Stimulated activated memory B cell treated with anti-CD40 and anti-IgM and Interleukin-4, amounts not matched to agents 10 μg/mL and 1 μg/mL and 100 μg/mL, for 72 hours (primary cell): ENCODE measurements at regions not wholly inside any gene's neighbourhood (a gene's known extent, or its start where the extent isn't known, plus 50 kb on each side); places are given as distances from the start of the nearest gene placed in this dataset.

Experiments
- ATAC-seq: fragments of 150-1000 bp; cut with Tn5 transposase; 2 replicates; pipeline ENCODE4 v1.10.0; 2021
- H3K27ac Mint-ChIP-seq: one replicate; pipeline ENCODE4 v1.8.0; 2022; ENCODE audit warnings: mild to moderate bottlenecking, mixed read lengths
- H3K27me3 Mint-ChIP-seq: one replicate; pipeline ENCODE4 v1.8.0; 2022; ENCODE audit warnings: mixed read lengths
- H3K36me3 Mint-ChIP-seq: one replicate; pipeline ENCODE4 v1.8.0; 2022; ENCODE audit warnings: mixed read lengths
- H3K4me1 Mint-ChIP-seq: one replicate; pipeline ENCODE4 v1.8.0; 2022; ENCODE audit warnings: mixed read lengths
- H3K4me3 Mint-ChIP-seq: one replicate; pipeline ENCODE4 v1.8.0; 2022; ENCODE audit warnings: mild to moderate bottlenecking, moderate library complexity, mixed read lengths
- H3K9me3 Mint-ChIP-seq: one replicate; pipeline ENCODE4 v1.8.0; 2022; ENCODE audit warnings: mixed read lengths

GRCh38 chr2:16330571-16330970, 335.1 kb downstream of the CYRIA start:
- H3K4me1 Mint-ChIP-seq = no peaks in the 10 kb centered on the region
- ATAC-seq = no peak
- H3K36me3 Mint-ChIP-seq = no peaks in the 10 kb centered on the region
- no peak overlapping the region for H3K27ac Mint-ChIP-seq
- peaks cover 4% of the 10 kb centered on the region for H3K9me3 Mint-ChIP-seq
- no peak overlapping the region for H3K4me3 Mint-ChIP-seq
- H3K27me3 Mint-ChIP-seq = peaks cover 15% of the 10 kb centered on the region

DNA sequence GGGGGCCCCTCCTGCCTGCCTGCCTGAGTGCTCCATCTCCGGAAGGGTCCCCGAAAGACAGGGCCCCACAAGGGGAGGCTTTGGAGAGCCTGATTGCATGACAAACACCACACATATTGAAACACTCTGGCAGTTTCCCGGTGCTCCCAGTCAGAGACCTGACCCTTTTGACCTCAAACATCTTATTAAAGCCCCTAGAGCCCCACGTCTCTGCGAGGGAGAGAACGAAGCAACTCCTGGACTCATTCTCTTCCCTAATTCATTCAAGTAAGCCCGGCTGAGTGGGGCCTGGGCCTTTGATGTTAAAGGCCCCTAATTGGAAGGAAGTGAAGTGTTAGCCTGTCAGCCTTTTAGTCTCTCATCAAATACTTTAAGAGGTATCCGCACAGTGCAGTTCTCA, 335.6 kb downstream of the CYRIA start:
- ATAC-seq = no peak
- H3K27ac Mint-ChIP-seq = no peak overlapping the region
- peaks cover 4% of the 10 kb centered on the region for H3K9me3 Mint-ChIP-seq
- peaks cover 15% of the 10 kb centered on the region for H3K27me3 Mint-ChIP-seq
- H3K4me3 Mint-ChIP-seq = no peak overlapping the region
- no peaks in the 10 kb centered on the region for H3K36me3 Mint-ChIP-seq
- H3K4me1 Mint-ChIP-seq = no peaks in the 10 kb centered on the region

DNA sequence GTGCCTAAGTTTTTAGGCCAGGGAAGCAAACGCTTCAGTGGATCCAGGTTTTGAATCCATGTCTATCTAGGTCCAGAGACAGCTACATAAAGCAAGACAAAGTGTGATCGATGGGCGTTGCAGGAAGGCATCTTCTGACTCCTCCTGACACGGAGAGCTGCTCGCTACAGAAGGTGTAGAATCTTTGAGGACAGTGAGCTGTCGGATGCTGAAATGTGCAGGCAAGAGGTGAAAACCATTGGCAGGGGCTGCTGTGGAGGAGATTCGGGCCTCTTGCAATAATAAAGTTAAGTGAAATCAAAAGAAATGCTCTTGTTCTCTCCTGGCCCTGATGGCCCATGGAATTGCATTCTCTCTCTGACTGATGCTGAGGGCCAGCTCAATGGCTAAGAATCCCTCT, 336.2 kb downstream of the CYRIA start:
- H3K27ac Mint-ChIP-seq = no peak overlapping the region
- no peaks in the 10 kb centered on the region for H3K36me3 Mint-ChIP-seq
- ATAC-seq = no peak
- H3K9me3 Mint-ChIP-seq = peaks cover 4% of the 10 kb centered on the region
- H3K4me3 Mint-ChIP-seq = no peak overlapping the region
- peaks cover 15% of the 10 kb centered on the region for H3K27me3 Mint-ChIP-seq
- no peaks in the 10 kb centered on the region for H3K4me1 Mint-ChIP-seq

DNA sequence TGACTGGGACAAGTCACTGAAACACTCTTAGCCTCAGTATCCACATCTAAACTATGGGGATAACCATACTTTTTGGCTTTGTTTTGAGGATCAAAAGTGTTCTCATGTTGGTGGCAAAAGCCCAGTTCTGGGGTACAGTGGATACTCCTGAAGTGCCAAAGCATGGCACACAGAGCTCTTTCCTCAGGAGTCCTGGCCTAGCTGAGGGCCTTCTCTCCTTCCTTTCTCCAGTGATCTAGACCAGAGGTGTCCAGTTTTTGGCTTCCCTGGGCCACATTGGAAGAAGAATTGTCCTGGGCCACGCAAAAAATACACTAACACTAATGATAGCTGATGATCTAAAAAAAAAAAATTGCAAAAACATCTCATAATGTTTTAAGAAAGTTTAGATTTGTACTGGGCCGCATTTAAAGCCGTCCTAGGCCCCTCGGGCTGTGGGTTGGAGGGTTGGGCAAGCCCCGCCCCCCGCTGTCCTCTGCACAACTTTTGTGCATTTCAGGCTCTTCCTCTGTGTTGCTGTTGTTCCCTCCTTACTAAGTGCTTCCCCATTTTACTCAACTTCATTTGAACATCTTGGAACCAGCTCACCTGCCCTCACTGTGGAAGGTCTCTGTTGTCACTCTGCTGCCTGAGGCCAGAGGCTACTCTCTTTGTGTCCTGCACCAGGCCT, 337.0 kb downstream of the CYRIA start:
- no peak for ATAC-seq
- no peak overlapping the region for H3K27ac Mint-ChIP-seq
- H3K4me1 Mint-ChIP-seq = no peaks in the 10 kb centered on the region
- peaks cover 4% of the 10 kb centered on the region for H3K9me3 Mint-ChIP-seq
- peaks cover 15% of the 10 kb centered on the region for H3K27me3 Mint-ChIP-seq
- no peak overlapping the region for H3K4me3 Mint-ChIP-seq
- no peaks in the 10 kb centered on the region for H3K36me3 Mint-ChIP-seq

DNA sequence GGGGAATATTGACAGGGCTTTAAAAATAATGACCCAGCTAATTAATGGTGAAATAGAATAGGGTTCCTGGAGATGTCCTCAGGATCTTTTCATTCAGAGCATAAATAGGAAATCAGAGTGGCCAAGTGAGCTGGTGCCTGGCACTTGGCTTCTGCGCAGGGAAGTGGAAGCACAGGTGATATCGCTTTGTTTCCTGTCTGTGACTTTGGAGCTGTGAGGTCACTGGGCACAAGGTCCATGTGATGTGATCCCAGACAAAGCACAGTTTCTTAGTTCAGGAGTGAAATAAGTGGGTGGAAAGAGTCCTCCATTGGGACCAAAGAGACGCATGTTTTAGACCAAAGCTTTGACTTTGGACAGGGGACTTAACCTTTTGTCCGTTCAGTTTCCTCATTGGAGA, 338.3 kb downstream of the CYRIA start:
- no peak overlapping the region for H3K27ac Mint-ChIP-seq
- H3K4me3 Mint-ChIP-seq = no peak overlapping the region
- H3K4me1 Mint-ChIP-seq = no peaks in the 10 kb centered on the region
- H3K9me3 Mint-ChIP-seq = peaks cover 1% of the 10 kb centered on the region
- no peaks in the 10 kb centered on the region for H3K36me3 Mint-ChIP-seq
- no peak for ATAC-seq
- H3K27me3 Mint-ChIP-seq = peaks cover 15% of the 10 kb centered on the region

DNA sequence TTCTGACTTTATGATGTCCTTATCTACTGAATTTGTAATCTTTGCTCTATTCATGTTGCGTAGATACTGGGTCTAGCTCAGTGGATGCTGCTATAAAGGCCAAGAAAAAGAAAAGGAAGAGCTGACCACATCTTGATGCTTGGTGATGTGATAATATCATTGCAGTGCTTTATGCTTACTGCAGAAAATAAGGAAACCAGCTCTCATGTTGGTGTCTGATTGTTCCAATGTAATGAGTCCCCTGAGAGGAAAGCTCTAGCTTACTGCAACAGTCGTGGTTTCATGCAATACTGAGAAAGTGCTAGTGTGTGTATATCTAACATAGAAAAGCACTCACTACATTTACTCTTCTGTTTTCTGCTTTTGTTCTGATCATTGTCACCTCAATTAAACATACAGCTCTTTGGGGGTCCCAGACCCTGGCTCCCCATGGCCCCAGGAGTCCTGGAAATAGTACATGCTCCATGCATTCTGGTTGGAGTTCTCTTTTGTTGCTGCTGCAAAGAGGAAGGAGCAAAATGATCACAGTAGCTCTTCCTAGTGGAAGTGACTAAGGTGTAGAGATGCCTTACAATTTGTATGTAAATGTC, 338.8 kb downstream of the CYRIA start:
- ATAC-seq = no peak
- Mint-ChIP-seq H3K4me3 (no peak overlapping the region), H3K4me1 (no peaks in the 10 kb centered on the region), H3K27ac (no peak overlapping the region), H3K27me3 (peaks cover 15% of the 10 kb centered on the region), H3K9me3 (no peaks in the 10 kb centered on the region), H3K36me3 (no peaks in the 10 kb centered on the region)

GRCh38 chr2:16325976-16326510, 339.6 kb downstream of the CYRIA start:
- no peaks in the 10 kb centered on the region for H3K4me1 Mint-ChIP-seq

GRCh38 chr2:16325016-16325975, 340.3 kb downstream of the CYRIA start:
- Mint-ChIP-seq H3K4me1 (no peaks in the 10 kb centered on the region), H3K27ac (no peak overlapping the region), H3K9me3 (no peaks in the 10 kb centered on the region), H3K36me3 (no peaks in the 10 kb centered on the region), H3K27me3 (peaks cover 8% of the 10 kb centered on the region), H3K4me3 (no peak overlapping the region)
- no peak for ATAC-seq

More at GRCh38 chr2:16325976-16326510, 339.6 kb downstream of the CYRIA start:
- H3K4me3 Mint-ChIP-seq = no peak overlapping the region
- H3K9me3 Mint-ChIP-seq = no peaks in the 10 kb centered on the region
- H3K36me3 Mint-ChIP-seq = no peaks in the 10 kb centered on the region
- no peak for ATAC-seq
- peaks cover 15% of the 10 kb centered on the region for H3K27me3 Mint-ChIP-seq
- no peak overlapping the region for H3K27ac Mint-ChIP-seq

- ATAC-seq = no peak
- peaks cover under 1% of the 10 kb centered on the region for H3K27me3 Mint-ChIP-seq
- H3K36me3 Mint-ChIP-seq = no peaks in the 10 kb centered on the region
- H3K4me3 Mint-ChIP-seq = no peak overlapping the region
- H3K4me1 Mint-ChIP-seq = no peaks in the 10 kb centered on the region
- H3K27ac Mint-ChIP-seq = no peak overlapping the region
- no peaks in the 10 kb centered on the region for H3K9me3 Mint-ChIP-seq
These were observed 341.1 kb downstream of the CYRIA start for GRCh38 chr2:16324544-16324937.

DNA sequence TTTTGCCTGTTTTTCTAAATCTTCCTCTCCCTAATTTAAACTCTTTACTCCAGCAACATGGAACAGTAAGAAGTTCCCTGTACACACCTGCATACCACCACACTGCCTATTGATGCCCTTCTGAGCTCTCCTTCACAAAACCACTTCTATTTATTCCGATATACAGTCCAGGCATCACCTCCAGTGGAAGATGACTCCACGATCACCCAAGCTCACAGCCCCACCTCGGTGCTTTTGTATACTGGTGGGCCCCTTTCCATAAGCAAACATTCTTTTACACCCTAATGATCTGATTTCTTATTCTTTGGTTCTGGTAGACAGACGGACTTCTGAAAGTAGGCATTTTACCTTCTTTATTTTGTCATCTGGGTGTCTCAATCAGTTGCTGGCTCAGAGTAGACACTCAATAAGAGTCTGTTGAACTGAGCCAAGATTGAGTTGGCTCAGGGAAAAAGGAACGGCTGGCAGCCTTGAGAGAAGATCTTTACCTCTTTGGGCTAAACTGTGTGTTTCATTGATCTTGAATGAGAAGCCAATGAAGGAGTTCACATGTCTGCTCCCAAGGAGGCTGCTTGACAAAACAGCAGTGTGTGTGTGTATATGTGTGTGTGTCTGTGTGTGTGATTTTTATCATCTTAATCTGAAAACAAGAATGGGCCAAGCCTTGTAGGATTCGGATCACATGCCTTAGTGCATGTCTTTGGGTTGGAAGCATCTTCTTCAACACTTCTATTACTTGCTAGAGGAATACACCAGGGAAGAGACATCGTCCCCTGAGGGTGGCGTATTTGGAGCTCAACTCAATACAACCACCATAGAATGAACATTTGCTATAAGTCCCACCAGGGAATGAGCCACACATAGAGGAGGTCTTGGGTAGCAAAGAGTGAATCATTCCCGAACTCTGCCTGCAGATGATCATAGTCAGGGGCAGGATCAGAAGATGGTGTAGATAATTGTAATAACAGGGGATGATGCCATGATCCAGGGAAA, 341.8 kb downstream of the CYRIA start:
- Mint-ChIP-seq H3K27ac (no peak overlapping the region), H3K4me1 (no peaks in the 10 kb centered on the region), H3K36me3 (no peaks in the 10 kb centered on the region), H3K27me3 (no peaks in the 10 kb centered on the region), H3K4me3 (no peak overlapping the region), H3K9me3 (no peaks in the 10 kb centered on the region)
- ATAC-seq = no peak

- Mint-ChIP-seq H3K4me3 (no peak overlapping the region), H3K27me3 (no peaks in the 10 kb centered on the region), H3K4me1 (peaks cover 3% of the 10 kb centered on the region), H3K36me3 (no peaks in the 10 kb centered on the region), H3K27ac (no peak overlapping the region), H3K9me3 (no peaks in the 10 kb centered on the region)
- ATAC-seq = no peak
These were observed 342.5 kb downstream of the CYRIA start for GRCh38 chr2:16323126-16323520.

DNA sequence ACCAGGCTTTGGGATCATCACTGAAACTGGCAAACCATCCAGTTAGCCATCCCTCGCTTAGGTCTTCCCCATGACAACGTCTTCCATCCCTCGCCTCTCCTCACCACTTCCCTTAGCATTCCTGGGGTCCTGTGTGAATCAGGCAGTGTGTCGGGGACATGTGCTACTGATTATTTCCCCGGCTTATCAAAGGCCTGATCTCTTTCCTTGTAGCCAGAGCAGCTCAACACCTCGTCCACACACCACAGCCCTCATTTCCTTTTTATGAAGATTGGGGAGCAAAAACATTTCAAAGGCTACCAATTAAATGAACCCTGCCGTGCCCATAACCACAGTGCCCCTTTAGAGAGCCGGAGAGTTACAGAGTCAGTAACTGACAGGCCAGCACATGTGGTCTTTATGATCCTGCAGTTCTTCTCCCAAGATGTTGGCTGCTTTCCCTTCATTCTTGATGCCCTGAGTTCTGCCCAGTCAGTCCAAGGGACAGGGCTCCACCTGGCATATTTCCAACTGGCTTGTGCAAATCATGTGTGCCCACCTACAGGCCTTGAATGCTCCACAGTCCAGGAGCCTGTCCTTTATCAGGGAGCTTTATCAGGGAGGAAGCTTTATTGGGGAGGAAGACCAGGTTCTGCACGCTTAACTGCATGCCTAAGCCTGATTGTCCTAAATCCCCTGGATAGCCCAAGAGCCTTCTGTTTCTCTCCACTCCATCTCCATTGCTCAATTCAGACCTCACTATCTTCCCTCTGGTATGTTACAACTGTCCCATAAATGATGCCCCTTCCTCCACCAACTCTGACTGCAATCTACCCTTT, 343.1 kb downstream of the CYRIA start:
- H3K27me3 Mint-ChIP-seq = no peaks in the 10 kb centered on the region
- ATAC-seq = no peak
- H3K9me3 Mint-ChIP-seq = no peaks in the 10 kb centered on the region
- no peaks in the 10 kb centered on the region for H3K36me3 Mint-ChIP-seq
- no peak overlapping the region for H3K4me3 Mint-ChIP-seq
- peaks cover 7% of the 10 kb centered on the region for H3K4me1 Mint-ChIP-seq
- H3K27ac Mint-ChIP-seq = no peak overlapping the region

GRCh38 chr2:16321872-16322271, 343.8 kb downstream of the CYRIA start:
- ATAC-seq = no peak
- Mint-ChIP-seq H3K4me1 (peaks cover 7% of the 10 kb centered on the region), H3K9me3 (no peaks in the 10 kb centered on the region), H3K4me3 (no peak overlapping the region), H3K27ac (no peak overlapping the region), H3K36me3 (no peaks in the 10 kb centered on the region), H3K27me3 (no peaks in the 10 kb centered on the region)

DNA sequence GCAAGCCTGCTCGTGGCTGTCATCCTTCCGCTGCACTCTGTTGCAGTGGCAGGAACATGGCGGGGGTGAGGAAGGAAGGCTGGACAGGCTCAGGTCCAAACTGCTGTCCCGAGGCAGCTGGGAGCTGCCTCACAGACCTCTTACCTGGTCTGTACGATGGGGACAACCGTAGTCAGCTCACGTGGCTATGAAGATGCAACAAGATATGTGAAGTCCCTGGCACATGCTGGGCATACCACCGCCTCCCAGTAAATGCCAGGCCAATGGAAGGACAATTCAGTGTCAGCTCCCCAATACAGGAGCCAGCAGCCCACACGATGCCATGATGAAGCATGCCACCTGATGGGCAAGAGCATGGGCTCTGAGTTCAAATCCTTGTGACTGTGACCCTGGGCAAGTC, 344.4 kb downstream of the CYRIA start:
- H3K36me3 Mint-ChIP-seq = no peaks in the 10 kb centered on the region
- no peaks in the 10 kb centered on the region for H3K27me3 Mint-ChIP-seq

More for the DNA sequence above, 344.4 kb downstream of the CYRIA start:
- no peak for ATAC-seq
- H3K4me3 Mint-ChIP-seq = no peak overlapping the region
- H3K4me1 Mint-ChIP-seq = peaks cover 7% of the 10 kb centered on the region
- H3K27ac Mint-ChIP-seq = no peak overlapping the region
- H3K9me3 Mint-ChIP-seq = no peaks in the 10 kb centered on the region
